Suppressor macrophage treated with lipopolysaccharide for 4 hours (primary cell): ENCODE measurements at regions not wholly inside any gene's neighbourhood (a gene's known extent, or its start where the extent isn't known, plus 50 kb on each side); places are given as distances from the start of the nearest gene placed in this dataset.
A peak's percentile ranks its signal among the peaks of the same experiment; 100 is the strongest.
"Not testable (repeated sequence)": the region's sequence is repeated elsewhere in the genome, so short reads cannot be mapped to it uniquely, and the experiment has no call there.

ENCODE experiments used
- DNase-seq: peaks from one replicate; pipeline ENCODE4 v3.0.0-alpha.2; 2020

DNA sequence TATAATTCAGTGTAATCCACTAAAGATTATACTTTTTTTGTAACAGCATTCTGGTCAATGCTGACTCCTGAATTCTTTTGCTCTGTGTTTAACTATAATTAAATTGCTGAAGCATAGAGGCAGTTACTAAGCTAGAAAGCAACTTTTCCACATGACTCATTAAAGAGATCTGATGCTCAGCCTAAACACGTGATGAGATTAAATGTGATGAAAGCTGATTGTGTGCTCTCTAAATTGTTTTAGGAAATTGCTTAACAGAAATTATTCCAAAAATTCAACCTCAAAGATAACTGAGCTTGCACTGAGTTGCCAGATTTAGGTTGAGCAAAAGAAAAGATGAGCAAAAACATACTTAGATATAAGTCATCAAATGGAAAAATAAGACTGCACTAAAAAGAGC, 1033.6 kb downstream of the FAM181B start:
- no peak for DNase-seq

DNA sequence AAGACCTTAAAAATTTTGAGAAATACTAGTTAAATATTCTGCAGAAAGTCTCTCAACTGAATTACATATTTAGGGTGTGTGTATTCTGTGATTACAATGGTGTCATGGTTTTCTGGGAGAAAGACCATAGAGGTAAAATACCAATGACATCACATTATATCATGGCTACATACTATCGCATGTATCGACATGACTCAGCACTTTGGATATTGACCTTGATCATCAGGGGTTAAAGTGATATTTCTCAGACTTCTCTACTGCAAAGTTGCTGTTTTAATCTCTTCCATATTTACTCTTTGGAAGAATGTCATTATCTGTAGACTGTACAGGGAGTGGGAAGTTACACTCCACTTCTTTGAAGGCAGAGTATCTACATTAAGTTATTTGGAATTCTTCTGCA, 1046.6 kb downstream of the FAM181B start:
- no peak for DNase-seq

DNA sequence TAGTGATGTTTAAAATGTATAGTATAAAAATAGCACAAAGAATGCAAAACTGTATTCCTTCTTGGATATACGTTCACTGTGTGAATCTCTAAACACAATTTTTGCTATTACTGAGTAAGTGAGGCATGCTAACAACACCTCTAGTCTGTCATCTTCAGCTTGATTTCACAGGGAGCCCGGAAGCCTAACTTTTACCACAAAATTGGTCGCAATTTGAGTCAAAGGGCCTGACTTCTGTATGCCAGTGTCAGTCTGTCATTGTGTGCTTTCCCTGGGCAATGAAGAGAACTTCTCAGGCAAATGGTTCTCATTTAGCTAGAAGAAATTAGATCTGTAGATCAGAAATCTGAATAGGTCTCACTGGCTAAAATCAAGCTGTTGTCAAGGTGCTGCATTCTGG, 1059.5 kb downstream of the FAM181B start:
- no peak for DNase-seq

DNA sequence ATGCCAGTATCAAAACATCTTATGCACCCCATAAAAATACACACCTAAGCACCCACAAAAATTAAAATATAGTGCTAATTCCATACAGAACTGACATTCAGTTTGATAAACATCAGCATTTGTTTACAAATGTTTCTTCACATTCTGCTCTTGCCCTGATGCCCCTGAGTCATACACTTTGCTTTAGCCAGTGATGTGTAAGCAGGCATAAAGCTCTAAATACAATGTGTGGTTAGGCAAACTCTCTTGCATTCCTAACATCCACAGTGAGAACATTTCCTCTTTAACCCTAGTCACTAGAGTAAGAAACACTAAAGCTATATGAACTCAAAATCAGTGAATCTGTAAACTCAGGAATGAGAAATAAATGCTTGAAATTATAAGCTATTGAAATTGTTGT, 1060.7 kb downstream of the FAM181B start:
- DNase-seq = no peak

DNA sequence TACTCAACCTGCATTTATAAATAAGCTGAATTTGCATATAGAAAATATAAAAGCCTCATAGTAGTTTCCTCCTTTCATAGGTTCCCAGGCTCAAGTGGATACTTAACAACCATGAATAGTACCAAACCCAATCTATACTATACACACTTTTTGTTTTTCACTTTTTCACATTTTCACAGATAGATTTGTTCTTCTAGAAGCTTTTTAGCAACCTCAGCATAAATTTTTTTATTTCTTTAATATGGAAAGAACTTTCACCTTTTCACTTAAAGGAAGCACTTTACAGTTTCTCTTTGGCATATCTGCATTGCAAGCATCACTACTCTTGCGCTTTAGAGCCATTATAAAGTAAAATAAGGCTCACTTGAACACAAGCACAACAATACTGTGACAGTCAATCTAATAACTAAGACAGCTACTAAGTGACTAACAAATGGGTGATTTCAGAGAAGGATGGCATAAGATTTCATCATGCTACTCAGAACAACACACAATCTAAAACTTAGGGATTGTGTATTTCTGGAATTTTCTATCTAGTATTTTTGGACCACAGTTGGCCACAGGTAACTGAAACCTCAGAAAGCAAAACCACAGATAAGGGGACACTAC, 1063.6 kb downstream of the FAM181B start:
- DNase-seq = no peak

DNA sequence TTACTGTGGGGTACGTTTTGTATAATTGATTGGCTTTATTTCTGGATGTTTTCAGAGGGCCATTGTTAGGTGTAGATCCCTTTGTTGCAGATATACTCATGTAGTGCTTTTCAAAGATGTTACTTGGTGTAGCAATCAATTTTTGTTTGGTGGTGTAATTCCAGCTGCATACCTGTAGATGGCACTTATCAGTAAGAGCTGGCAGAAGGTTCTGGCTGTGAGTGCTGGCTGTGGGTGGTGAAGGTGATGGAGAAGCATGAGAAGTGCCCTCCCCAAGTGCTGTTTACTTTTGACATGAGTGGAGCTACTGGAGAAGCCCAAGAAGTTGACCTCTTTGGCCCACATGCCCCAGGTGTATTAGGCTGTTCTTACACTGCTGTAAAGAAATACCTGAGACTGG, 1074.9 kb downstream of the FAM181B start:
- peak; percentile 17 for DNase-seq

DNA sequence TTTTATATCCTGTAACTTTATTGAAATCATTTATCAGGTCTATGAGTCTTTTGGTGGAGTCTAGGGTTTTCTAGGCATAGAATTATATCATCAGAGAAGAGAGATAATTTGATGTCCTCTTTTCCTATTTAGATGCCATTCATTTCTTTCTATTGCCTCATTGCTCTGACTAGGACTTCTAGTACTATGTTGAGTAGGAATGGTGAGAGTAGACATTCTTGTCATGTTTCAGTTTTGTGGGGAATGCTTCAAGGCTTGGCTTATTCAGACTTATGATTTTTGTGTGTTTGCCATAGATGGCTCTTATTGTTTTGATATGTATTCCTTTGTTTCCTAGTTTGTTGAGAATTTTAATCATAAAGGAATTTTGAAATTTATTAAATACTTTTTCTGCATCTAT, 1078.3 kb downstream of the FAM181B start:
- no peak for DNase-seq

DNA sequence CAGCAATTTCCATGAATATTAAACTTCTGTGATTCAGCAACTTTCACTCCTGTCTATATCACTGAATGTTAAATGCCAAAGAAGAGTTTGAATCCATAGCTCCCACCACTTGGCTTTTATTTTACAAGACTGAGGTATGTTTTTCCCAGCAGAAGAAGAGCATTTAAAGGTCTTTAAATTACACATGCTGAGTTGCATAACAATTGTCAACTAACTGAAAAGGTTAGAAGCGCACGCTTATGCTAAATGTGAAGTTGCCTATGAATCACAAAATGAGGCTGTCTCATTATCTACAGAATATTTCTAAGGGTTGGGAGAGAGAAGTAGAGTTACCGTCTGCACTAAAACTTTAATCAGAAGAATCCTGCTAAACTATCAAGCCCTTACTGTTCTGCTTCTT, 1086.3 kb downstream of the FAM181B start:
- DNase-seq = no peak

DNA sequence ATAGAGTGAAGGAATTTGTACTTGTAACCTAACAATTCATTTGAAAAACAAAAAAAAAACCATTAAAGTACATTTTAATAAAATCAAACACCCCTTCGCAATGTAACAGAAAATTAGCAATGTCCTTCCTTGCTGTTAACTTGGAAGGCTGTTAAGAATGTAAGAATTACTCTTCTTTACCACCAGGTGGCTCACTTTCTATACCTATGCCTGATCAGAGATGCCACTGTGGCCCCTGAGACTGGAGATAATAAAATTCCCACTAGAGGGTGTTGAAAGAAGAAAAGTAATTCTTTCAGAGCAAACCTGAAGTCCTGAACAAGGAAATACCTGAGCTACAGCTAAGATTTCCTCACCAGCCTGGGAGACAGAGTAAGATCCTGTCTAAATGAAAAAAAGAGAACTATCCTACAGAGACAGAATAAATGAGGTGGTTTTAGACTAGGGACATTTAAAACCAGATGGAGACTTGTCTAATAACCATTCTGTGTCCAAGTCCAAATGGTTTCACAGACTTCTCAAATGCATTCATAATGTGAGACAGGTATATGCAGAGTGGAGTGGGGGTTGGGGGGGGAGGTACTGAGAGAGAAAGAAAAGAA, 1089.3 kb downstream of the FAM181B start:
- peak; percentile 56 for DNase-seq

DNA sequence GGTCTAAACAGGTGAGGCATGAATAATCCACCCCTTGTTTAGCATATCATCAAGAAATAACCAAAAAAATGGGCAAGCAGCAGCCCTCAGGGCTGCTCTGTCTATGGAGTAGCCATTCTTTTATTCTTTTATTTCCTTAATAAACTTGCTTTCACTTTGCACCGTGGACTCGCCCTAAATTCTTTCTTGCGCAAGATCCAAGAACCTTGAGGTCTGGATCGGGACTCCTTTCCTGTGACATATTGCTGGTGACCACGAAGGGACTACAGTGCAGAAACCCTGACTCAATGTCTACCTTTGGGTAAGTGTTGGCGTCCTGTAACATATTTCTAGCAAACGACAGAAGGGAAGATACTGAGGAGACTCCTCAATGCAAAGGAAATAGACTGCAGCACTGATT, 1099.2 kb downstream of the FAM181B start:
- DNase-seq = no peak

DNA sequence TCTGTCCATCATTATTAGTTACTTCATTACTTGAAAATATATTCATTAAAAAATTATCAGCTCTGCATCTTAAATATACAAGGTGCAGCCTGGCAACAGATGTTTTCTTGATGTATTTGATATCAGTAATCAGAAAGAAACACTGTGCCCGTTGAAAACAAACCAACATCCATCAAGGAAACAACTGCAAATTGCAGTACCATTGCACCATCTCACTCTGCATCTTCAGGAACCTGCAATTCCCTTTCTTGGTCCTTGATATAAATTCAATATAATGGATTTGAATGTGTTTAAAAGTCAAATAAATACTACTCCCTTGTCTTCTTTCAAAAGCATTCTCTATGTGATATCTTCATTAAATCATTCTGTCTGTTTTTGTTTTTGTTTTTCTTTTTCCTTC, 1131.2 kb downstream of the FAM181B start:
- no peak for DNase-seq

DNA sequence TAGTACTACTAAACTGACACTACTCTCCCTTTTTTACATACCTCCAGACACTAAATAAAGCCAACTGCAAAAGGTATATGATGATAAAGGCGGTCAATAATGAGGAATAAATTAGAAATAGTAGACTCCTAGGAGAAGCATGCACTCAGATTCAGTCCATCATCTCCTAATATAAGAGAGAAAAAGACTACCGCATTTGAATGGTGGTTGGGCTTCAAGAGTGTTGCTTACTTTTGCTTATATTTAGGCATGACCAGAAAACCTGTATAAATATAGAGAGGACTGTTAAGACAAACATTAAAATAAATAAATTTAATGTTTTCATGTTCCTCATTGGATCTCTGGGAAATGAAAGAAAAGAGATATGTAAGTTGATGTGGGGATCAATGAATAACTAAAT, 1137.0 kb downstream of the FAM181B start:
- DNase-seq = no peak

DNA sequence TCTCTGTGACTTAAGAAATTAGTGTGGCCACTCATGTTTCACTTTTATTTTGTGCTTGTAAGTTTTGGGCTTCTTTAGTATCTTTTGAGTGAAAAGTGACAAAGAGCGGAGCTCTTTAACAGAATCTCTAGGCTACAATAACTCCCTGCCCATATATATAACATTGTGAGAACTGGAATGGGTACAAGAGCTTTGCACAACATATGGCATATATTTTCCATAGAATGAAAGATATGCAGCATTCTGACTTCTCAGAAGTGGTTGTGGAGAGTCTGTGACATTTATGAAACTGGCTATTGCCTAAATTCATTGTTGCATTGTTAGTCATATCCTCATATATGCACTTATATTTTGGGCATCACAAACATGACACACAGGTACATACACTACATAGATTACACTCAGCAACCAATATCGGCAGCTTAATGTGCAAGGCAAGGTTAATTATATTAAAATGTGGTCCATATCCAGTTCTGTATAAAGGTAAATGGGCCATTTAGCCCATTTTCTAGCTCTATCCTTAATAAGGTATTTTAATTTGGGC, 1148.2 kb downstream of the FAM181B start:
- no peak for DNase-seq

DNA sequence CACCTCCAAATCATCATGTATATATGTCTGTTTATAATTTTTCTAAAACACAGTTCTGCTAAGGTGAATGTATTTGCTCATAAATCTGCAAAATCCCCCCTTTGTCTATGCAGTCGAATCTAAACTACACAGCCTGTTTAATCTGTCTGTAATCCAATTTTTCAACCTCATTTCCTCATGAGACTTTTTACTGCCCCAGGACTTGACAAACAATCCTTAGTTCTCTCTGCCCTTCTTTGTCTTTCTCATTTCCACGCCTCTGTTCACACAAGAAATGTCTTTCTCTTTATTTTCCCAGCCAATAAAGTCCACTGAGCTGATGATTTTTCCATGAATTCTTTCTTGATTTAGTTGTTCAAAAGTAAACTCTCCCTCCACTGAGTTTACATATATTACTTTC, 1154.3 kb downstream of the FAM181B start:
- DNase-seq = no peak

DNA sequence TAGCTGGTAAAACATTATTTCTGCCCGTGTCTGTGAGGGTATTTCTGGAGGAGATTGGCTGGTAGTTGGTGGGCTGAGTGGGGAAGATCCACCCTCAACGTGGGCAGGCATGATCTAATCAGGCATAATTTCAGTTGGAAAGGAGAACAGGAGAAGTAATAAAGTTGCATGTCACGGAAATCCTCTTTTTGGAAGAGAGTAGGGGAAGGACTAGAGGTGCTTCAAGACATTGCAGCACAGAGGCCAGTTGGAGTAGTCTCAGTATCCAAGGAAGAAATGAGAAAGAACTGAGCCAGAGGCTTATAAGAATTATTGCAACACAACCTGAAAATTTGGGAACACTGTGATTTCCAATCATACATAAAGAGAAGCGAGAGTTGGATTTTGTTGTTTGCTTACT, 1155.1 kb downstream of the FAM181B start:
- no peak for DNase-seq

DNA sequence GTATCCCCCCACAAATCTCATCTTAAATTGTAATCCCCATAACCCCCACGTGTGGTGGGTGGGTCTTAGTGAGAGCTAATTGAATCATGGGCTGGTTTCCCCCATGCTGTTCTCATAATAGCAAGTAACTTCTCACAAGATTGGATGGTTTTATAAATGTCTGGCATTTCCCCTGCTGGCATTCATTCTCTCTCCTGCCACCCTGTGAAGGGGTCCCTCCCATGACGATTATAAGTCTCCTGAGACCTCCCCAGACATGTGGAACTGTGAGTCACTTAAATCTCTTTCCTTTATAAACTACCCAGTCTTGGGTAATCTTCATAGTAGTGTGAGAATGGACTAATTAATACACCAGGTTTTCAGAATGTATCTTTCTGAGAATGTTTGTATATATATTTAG, 1159.4 kb downstream of the FAM181B start:
- no peak for DNase-seq

DNA sequence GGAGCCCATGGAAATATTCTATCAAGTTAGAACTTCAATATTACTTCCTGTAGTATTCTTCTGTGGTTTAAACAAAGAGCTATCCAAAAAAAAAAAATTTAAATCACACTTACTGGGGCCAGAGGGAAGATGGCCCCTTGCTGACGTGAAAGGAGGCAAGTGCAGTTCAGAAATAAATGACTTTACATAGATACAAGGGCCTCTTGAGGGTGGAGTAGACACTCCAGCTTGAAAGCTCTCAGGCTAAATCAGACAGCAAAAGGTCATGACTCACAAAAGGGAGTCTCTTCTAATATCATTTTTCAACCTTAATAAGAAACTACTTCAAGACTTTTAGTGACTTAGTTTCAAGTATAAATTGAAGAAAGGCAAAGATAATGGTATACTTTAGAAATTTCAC, 1160.3 kb downstream of the FAM181B start:
- DNase-seq = no peak

DNA sequence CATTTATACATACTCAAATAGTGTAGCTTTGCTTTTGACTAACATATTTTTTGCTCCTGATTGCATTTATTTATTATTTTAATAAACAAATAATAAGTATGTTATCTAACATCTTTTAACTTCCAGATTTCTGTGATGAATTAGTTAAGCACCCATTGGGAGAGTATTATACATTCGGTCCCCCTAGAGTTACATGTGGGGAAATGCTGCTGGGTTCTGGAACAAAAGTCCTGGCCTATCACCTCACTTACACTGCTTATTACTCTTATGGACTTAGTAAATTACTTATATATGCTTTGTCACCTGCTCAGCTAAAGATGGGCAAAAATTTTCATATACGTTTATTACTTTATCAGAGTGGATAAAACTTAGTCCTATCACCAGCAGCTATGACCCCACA, 1163.0 kb downstream of the FAM181B start:
- DNase-seq = no peak

DNA sequence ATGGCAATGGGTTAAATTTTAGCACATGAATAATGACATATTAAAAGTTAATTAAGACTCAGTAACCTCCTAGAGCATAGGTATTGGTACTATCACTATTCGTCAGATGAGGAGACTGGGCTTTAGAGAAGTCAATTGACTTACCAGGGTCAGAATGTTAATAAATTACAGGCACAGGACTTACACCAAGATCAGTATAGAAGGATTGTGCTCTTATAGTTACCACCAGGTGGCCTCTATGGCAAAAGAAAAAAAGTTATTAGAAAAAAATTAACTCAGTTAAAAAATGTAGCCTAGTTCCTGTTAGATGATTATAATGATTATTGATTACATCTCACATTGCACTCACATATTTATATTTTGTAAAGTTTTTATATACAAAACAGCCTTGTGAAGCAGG, 1163.7 kb downstream of the FAM181B start:
- DNase-seq = no peak

DNA sequence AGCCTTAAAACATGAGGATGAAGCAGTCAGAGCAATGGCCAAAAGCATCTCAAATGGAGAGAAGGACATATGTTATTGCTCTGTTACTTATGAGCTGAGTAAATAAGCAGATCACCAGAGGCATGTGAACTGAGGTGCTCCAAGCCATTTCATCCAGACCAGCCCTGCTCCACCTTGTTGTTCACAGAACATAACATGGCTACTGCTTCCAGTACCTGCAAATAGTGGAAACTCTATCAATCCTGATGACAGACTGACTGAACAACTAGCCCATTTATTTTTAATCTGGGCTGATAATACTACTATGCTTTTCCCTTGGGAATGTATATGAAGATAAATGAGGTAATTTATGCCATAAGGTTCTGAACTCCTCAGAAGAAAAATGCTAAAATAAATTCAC, 1164.7 kb downstream of the FAM181B start:
- DNase-seq = no peak

DNA sequence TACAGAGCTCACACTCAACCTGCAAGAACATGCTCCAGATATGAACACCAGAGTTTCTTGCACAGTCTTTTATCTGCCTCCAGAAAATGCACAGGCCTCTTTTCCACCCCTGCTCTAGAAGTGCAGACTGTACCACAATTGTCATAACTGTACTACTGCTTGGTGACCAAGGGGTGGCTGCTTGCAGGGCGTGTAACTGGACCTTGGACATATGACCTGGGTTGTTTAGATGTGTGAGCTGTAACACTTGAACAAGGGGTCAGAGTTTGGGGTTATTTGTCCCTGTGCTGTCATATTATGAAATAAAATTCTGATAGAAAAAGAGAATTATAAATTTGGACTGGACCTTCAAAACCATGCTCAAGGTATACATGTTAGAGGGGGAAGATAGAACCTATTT, 1185.5 kb downstream of the FAM181B start:
- DNase-seq = no peak

DNA sequence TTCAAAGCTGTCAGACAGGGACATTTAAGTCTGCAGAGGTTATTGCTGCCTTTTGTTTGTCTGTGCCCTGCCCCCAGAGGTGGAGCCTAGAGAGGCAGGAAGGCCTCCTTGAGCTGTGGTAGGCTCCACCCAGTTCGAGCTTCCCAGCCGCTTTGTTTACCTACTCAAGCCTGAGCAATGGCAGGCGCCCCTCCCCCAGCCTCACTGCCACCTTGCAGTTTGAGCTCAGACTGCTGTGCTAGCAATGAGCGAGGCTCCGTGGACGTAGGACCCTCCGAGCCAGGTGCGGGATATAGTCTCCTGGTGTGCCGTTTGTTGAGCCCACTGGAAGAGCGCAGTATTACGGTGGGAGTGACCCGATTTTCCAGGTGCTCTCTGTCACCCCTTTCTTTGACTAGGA, 1193.9 kb downstream of the FAM181B start:
- DNase-seq = not testable (repeated sequence)

DNA sequence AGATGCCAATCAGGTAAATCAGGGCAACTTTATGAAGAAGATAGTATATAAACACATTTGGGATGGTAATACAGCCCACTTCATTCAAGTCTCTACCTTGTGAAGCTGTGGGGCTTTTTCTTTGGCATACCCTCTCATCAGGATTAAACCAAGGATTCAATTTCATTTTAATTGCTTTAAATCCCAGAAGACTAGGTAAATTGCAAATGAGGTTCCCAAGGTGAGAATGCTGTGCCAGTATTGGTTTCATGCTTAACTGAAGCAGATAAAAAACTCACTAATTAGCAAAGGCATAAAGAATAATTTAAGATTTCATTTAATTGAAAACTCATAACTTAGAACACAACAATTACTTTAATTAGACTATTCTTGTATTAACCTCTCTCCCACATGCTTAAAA, 1218.1 kb downstream of the FAM181B start:
- no peak for DNase-seq

DNA sequence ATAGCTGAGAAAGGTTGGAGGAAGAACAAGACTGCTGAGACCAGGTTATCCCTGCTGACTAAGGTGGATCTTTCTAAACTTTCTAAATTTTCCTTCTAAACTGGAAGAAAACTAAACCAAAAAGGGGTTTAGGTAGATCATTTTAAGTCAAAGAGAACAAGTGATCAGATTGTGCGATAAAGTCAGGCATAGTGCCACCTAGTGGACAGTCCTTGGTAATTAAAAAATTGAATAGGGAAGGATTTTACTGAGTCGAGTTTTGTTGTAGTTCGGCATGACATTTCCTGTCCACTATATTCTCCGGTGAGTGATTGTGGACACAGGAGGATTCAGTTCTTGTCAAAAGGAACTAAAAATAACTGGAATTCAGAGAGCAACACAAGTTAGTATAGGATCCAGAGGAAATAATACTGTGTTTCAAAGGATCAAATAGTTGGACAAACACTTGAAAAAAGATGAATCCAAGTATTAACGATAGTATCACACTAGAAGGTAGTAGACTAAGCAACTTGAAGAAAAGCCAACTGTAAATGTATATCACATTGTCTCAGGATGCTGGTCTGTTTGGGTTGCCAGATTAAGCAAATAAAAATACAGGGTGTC, 1236.4 kb downstream of the FAM181B start:
- peak; percentile 43 for DNase-seq

DNA sequence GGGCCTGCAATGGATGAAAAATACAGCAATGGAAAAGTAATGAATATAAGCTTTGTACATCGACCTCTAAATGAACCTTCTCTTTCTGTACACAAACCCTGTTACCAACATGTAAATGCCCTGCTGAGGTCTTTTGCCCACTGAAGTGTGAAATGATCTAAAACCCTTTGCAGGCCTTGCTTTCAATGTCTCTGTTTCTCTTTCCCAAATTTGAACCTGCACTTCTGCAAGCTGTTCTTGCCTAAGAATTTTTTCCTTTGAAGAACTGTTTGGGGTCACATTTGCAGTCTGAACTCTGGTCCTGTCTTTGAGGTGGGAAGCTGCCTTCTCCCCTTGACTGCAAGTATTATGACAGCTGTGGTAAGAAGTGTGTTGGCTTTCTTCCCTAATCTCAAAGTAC, 1237.1 kb downstream of the FAM181B start:
- DNase-seq = no peak
